Heart left ventricle (tissue), 13 donors: ENCODE measurements at regions not wholly inside any gene's neighbourhood (a gene's known extent, or its start where the extent isn't known, plus 50 kb on each side); places are given as distances from the start of the nearest gene placed in this dataset.

Experiments used
- CTCF ChIP-seq, 12 donors: fragments of 200-600 bp; sonication (generic) in 4 of 12; IDR thresholded peaks; one replicate each; pipeline versions ENCODE4 v1.5.0 to v1.8.0; 2018 to 2022; ENCODE audit warnings: antibody characterized with exemption in 12 of 12, mild to moderate bottlenecking in 5 of 12
- POLR2A ChIP-seq, 2 donors: fragments of 450-650 bp; IDR thresholded peaks; one replicate each; pipeline ENCODE4 v1.6.1; 2017; ENCODE audit warnings: antibody characterized with exemption in 2 of 2, mild to moderate bottlenecking in 2 of 2, moderate library complexity in 2 of 2
- donor health status: ischemic (EF 13 %, LVEDD 7.1; RV severe dilation, severe dysfunction).
- donor health status: DM: no; HTN: yes; CAD: no.
- donor health status: DM: no; HTN: no; CAD: no.
- donor health status: ischemic (EF 25% LVEDD 6.9; RV normal size, moderate dysfunction).
- donor health status: ischemic (EF 25% LVEDD 5.7; RV mildly dilated, moderate dysfunction).
- donor health status: ischemic (EF 35%, LVEDD 5.7; RV mildly dilated, moderate dysfunction).
- donor health status: nonischemic (EF 11% LVEDD 7.7; RV severe dilation, severe dysfunction).
- donor health status: DM: yes; HTN: yes; CAD: no.
- donor health status: PGD.
- donor health status: ischemic (EF 29% LVEDD 5.4; RV normal size, mild dysfunction).
- donor health status: nonischemic (EF 23%, LVEDD 6.1; RV moderate dilation, normal function).

GRCh38 chrX:149213264-149213663, 291.8 kb downstream of the IDS start:
- TF ChIP-seq CTCF (IDR thresholded peaks at IDR 0.05), result no peak
- TF ChIP-seq POLR2A (IDR thresholded peaks at IDR 0.05), result no peak
